Stimulated activated CD8-positive, alpha-beta memory T cell treated with anti-CD3 and anti-CD28 coated beads, Interleukin-15, amount 100 ng/mL, for 48 hours (primary cell): ENCODE measurements at regions not wholly inside any gene's neighbourhood (a gene's known extent, or its start where the extent isn't known, plus 50 kb on each side); places are given as distances from the start of the nearest gene placed in this dataset.

ENCODE experiments used
- DNase-seq, 2 donors: peaks; one replicate each; pipeline ENCODE4 v3.0.0-alpha.2; 2020; ENCODE audit warnings: low read depth in 2 of 2

GRCh38 chr16:5852151-5852550 lies 754.6 kb upstream of the EEF2KMT start:
- DNase-seq, result no peak

DNA sequence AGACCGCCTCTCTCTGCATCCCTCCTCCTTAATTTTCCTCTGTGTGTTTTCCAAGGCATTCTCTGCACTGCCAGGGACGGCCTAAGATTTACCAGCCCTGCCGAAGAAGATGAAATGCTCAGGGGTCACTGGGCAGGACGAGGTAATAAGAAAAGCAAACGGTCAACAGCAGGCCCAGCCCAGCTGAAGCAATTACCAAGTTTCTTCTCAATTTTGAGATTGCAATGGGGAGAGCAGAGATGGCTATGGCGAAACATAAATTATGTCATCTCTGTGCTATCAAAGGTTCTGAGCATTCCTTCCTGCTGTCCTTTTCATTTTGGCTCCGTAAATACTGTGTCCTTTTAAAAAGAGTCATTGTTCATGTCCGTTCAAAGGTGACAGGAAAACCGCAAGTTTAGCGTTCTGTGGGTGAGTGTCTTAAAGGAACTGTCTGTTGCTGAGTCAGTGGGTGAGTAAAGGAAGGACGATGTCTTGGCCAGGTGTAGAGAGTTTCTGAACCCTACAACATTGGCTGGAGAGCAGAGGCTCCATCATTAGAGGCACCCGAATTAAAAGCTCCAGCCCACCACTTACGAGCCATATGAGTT lies 753.9 kb upstream of the EEF2KMT start:
- DNase-seq, result no peak

DNA sequence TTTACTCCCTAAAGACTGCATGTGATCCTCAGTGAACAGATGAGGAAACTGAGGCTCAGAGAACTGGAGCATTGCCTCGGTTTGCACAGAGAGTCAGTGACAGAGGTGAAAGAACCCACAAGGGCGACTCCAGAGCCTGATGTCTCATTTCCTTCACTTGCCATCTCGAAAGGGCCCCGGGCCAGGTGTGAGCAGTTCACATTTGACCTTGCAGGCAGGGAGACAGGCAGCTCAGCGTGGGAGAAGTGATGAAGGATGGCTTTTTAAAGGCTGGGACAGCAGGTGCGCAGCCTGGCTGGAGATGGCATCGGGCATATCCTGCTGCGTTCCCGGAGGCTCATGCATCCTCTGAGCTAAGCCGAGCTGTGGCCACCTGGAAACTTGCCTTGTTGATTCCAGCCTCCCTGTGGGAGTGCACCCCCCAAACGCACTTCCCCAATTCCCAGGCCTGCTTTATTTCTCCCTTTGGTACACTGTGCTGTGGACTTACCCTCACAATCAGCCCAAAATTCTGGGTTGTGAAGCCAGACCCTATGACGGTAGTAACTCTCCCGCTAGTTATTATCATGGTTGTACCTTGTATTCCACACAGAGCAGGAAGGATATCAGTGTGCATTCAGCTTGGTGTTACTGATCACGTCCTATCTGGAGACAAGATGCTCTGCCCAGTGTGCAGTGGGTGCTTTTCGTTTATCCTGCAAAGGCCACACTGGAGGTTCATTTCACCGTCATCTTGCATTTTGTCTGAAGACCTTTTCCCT lies 753.2 kb upstream of the EEF2KMT start:
- DNase-seq, result no peak

DNA sequence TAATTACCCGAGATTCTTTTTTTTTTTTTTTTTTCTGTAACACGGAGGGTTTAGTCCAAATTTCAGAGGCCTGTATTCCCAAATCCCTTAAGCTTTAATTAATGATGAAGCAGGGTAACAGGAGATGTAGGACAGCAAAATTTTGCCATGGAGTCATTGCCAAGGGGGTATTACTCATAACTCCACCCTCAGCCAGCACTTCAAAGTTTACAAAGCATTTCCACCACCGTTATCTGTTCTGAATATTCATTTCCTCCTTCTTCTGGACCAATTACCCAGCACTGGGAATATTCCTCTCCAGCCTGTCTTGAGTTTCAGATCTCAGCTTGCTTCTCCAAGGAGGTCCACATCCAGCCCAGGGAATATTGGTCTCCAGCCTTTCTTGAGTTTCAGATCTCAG lies 747.5 kb upstream of the EEF2KMT start:
- no peak for DNase-seq

DNA sequence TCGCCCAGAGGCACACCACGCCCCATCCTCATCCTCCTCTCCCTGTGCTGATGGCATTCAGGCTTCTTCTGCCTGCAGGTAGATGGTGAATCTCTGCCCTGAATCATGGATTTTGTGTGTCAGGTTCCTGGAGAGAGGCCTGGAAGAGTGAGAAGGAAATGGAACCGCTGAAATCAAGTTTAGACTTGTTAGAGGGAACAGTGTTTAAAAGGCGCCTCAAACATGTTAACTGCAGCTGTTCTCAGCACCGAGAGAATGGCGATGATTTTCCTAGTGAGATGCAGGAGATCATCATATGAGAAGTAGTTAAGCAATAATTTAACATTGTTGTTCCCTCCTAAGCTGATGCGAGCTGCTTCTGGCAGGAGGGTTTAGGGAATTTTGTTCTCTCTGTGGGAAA lies 744.4 kb upstream of the EEF2KMT start:
- DNase-seq, result no peak

DNA sequence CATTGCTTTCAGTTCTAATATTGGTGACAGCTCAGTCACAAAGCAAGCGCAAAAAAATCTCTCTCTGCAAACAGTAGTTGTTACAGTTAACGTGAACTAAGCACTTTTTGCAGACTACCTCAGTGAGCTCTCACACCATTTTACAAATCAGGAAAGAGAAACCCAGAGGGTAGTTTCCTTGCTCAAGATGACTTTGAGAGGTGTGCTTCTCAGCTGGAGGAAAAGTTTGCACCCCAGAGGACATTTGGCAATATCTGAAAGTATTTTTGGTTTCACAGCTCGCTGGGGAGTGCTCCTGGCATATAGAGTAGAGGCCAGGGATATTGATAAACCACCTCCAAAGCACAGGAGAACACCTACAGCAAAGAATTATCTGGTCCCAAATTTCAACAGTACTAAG lies 741.1 kb upstream of the EEF2KMT start:
- no peak for DNase-seq

DNA sequence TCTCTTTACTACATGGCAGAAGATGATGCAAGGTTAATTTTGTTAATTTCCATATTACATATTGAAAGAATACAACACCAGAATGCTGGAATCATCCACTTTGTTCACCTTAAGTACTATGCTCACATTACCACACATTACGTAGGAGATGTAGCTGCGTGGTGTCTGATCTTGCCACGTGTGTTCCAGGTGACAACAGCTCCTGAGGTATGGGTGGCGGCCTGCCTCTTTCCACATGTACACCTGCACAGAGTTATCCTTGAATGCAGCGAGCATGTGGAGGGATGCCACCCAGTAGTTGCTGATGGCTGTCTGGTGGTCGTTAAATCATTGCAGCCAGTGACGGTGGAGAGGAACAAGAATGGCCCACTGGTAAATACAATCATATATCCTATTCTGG lies 740.5 kb upstream of the EEF2KMT start:
- no peak for DNase-seq

DNA sequence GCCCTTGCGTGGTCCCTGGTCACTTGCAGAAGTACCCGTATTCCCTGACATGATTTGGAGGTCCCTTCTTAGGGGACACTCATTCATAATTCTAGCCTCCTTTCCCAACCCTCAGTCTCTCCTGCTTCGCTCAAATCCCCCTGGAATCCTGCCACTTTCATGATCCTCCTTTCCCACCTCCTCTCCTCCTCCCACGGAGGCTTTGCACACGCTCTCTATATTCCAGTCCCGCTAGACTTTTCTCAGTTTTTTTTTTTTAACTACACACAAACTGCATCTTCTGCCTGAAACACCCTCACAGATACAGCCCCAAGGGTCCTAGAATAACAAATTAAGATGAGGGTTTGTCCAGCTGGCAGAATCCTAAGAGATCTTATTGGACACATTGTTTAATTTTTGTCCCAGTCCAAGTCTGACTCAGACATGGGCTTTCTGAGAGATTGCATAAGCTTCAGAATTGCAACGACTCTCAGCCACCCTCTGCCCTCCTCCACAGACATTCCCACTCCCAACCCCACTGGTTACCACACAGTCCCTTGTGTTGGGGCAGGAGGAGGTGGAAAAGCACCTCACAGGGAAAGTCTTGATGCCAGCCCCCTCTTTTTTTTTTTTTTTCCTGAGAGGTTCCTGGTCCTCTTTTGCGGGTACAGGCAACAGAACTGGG lies 739.5 kb upstream of the EEF2KMT start:
- no peak for DNase-seq

DNA sequence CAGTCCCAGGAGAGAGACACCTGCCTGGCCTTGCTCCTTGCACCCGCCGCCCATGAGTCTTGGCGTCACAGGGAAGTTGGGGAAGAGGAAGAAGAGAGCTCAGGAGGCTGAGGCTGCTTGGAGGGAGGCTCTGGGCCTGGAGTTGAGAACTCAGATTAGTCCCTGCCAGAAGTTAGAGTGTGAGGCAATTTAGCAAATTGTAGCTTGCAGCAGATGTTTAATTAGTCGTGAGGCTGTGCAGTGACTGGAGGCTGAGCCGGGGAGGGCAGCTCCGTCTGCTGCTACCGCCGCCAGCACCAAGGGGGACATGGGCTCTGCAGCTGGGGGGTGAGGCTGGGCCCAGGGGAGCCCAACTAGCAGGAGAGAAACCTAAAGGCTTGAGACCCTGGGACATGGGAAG lies 738.3 kb upstream of the EEF2KMT start:
- DNase-seq, result no peak

DNA sequence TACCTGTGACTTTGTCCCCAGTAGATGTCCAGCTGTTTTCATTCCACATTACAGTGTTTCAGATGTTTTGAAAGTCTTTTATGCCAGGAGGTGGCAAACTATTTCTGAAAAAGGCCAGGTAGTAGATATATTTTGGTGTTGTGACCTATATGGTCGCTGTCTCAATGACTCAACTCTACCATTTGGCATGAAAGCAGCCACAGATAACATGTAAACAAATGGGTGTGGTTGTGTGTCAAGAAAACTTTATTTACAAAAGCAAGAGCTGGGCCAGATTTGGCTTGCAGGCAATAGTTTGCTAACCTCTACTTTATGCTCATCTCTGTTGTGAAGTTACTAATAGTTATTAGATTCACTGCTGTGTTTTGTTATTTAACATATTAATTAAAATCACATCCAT lies 728.7 kb upstream of the EEF2KMT start:
- no peak for DNase-seq

DNA sequence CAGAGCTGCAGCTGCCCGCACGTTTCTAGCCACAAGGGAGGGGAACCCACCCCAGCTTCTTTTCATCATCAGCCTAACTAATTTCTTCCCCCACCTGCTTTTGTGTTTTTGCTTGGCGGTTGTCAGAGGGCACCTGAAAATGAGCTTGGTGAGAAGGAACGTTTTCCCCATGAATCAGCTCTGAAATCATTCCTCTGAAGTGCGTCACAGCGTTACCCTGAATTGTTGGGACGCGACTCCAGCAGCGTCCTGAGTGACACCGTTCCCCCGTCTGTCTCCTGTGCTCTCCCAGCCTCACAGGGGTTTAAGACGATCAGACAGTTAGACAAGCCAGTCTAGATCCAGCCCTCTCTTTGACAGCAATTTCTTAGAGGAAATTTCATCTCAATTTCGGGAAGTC lies 722.9 kb upstream of the EEF2KMT start:
- no peak for DNase-seq

- no peak for DNase-seq
Observed at GRCh38 chr16:5815570-5816237, 718.1 kb upstream of the EEF2KMT start.

DNA sequence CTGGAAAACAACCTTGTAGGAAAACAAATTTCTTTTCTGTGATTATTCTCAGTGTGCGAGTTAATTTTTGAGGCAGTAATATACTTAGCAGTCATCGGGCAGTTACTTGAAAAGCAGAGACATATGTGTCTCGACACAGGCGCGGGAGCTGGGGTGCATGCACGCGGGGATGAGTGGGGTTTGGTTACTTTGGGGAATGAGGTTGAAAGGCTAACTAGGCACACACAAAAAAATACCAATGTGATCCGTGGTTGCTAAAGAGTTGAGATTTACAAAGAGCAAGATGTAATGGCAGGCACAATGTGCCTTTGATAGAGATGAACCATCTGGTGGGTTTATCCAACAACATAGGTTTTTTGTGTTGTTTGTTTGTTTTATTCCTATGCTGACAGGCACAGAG lies 703.8 kb upstream of the EEF2KMT start:
- no peak for DNase-seq

- no peak for DNase-seq
Observed at GRCh38 chr16:5793556-5793955, 696.0 kb upstream of the EEF2KMT start.

GRCh38 chr16:5791011-5791657 lies 693.5 kb upstream of the EEF2KMT start:
- no peak for DNase-seq

- no peak for DNase-seq
Observed at GRCh38 chr16:5790512-5790911, 692.9 kb upstream of the EEF2KMT start.

DNA sequence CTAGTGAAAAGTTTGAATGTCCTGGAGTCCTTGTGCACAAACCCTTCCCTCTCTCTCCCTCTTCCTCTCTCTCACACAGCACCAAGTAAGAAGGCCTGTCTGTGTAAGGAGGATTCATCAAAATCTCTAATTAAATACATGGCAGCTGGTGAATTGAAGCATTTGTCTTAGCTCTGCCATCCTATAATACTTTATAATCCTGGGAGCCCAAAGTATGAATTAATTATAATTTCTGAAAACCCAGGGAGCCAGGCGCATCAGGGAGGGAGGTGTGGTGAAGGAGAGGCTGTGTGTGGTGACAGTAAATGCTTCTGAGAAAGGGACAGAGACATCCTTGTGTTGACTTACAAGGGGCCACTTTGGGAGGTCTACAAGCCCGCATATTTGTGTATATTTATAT lies 691.4 kb upstream of the EEF2KMT start:
- no peak for DNase-seq

GRCh38 chr16:5781436-5781835 lies 683.8 kb upstream of the EEF2KMT start:
- DNase-seq, result no peak

GRCh38 chr16:5776876-5777275 lies 679.3 kb upstream of the EEF2KMT start:
- no peak for DNase-seq

- DNase-seq, result no peak
Observed at GRCh38 chr16:5775916-5776315, 678.3 kb upstream of the EEF2KMT start.

DNA sequence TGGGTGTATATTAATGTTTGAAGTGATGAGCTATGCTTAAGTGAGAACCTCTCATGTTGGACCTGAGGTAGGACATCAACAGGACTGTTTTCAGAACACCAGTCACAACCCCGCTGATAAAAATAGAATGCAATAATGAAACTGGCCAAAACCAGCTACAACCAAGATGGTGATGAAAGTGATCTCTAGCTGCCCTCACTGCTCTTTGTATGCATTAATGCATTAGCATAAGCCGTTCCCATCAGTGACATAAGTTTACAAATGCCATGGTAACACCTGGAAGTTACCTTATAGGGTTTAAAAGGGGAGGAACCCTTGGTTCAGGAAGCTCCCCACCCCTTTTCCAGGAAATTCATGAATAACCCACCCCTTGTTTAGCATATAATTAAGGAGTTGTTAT lies 672.5 kb upstream of the EEF2KMT start:
- DNase-seq, result no peak

DNA sequence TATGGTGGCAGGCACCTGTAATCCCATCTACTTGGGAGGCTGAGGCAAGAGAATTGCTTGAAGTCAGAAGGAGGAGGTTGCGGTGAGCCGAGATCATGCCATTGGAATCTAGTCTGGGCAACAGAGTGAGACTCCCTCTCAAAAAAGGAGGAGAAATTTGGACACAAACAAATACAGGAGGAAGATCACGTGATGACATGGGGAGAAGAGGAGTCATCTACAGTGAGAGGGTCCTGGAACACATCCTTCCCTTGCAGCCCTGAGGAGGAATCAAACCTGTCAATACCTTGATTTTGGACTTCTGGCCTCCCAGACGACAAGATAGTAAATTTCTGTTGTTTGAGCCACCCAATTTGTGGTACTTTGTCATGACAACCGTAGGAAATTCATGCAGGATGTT lies 671.9 kb upstream of the EEF2KMT start:
- no peak for DNase-seq
